ELF-1 (cell line): ENCODE measurements at regions not wholly inside any gene's neighbourhood (a gene's known extent, or its start where the extent isn't known, plus 50 kb on each side); places are given as distances from the start of the nearest gene placed in this dataset.
"Not testable (repeated sequence)": the region's sequence is repeated elsewhere in the genome, so short reads cannot be mapped to it uniquely, and the experiment has no call there.

ENCODE experiments used
- DNase-seq: peaks from one replicate; pipeline ENCODE4 v3.0.0-alpha.2; 2016; ENCODE audit warnings: low read depth, low spot score

DNA sequence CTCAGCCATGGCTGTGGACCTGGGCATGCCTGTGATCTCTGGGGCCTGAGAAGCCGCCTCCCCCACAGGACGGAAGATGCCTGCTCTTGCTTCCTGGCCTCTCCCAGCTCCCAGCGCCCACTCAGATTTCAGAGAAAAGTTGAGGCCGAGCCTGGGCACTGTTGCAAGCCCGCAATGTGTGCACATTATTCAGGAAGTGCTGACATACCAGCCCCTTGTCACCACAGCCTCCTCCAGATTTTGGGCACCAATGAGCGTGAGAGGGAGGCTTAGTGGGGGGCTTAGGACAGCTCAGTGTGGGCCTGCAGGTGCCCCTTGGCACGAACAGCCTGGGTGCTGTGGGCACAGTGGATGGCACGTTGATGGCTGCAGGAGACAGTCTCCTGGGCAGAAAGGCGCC lies 1400.9 kb upstream of the ALCAM start:
- DNase-seq = no peak

DNA sequence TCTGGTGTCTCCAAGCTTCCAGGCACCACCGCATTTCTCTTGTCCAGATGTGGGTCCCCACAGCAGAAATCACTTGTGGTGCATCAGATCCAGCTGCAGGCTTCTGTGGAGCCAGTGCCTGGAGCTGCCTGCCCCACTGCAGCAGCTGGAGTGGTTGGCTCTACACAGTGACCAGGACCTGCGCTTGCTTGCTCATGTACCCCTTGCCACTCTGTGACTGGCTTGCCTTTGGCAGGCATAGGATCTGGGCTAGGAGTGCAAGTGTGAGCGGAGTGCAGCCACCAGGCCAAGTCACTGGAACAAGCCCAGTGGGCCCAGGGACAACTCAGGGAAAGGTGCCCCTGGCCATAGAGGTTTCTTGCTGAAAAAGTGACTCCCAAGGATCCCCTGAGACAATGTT lies 1400.0 kb upstream of the ALCAM start:
- DNase-seq = no peak

DNA sequence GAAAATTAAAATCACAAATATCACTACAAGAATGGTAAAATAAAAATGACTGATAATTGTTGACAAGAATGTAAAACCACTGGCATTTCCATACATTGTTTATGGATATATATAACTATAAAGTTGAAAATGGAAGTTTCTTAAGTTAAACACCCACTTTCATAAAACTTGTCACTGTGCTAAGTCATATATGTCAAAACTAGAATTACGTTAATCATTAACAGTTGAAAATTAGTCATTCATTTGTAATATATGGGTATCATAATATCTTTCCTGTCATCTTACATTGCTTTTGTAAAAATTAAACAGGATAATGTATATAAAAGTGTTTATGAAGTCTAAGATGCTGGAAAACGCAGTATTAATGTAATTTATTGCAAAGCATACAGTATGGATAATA lies 1398.6 kb upstream of the ALCAM start:
- no peak for DNase-seq

DNA sequence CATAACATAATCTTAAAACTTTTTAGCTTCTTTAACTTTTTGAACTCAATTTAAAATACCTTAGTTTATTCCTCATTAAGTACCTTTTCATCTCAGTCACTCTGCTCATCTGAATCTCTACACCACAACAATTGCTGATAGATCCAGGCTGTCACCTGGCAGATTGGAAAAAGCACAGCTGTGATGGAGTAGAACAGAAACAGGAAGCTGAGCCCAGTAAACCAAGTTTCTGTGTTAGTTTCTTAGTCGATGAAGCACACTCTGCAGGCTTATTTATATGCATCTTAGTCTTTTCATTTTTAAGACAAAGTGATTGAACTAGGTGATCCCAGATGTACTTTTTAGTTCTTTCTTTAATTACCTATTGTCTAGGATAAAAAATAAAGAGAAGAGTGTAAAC lies 1398.0 kb upstream of the ALCAM start:
- DNase-seq = no peak

DNA sequence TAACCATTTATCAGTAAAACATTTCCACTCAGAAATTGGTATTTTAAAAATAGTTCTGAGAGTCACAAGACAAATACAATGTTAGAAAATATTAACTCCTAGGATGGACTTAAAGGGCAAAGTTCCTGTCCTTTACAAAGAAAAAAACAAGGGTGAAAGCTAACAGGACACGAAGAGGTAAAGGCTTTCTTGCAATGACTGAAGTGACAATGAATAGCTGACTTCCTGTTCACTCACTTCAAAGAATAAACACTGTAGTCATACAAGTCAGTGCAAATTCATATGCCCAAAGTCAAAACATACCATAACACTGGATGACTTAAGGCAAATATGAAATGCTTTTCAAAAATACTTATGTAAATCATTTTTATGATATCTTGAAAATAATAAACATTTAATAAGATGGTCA lies 1389.8 kb upstream of the ALCAM start:
- DNase-seq = no peak

DNA sequence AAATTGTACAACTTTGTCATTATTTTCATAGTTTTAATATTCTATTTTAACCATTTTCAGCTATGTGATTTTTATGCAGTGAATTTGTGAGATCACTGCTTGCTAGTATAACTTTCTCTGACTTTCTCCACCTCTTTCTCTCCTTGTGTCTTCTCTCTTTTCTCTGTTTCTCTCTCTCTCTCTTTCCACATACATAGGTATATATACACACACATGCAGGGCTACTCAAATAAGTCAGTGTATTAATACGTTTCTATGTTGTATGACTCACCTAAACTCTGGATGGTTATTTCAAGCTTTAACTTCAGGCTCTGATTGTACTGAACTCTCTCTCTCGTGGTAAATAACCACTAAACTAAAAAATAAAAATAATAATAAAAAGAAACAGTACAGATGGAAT lies 1389.3 kb upstream of the ALCAM start:
- DNase-seq = no peak

DNA sequence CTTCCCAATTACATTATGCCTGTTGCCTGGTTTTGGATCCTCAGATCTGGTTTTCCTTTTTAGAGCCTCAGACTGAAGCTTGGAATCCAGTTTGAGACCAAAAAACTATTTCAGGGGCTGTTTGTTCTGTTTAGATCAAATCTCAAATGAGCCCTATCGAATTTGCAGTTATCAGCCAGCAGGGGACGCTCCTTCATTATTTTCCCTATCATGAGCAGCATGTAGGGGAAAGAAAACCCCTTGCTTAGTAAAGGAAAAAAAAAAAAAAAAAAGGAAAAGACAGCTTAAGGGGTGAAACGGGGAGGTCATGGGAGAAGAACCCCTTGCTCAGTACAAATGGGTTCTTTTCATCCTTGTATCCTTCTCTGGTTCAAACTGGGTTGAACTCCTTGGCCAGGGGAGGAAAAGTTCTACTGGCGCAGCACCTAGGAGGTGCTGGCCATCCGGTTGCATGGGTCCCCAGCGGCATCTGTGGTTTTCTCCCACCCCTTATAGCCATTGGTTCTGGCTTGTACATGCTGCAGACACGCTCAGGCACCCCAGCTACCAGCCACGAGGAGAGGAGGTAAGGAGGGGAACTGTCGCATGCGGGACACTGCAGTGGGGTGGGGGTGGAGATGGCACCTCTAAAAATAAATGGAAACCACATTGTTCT lies 1375.1 kb upstream of the ALCAM start:
- DNase-seq = peak; percentile 25

DNA sequence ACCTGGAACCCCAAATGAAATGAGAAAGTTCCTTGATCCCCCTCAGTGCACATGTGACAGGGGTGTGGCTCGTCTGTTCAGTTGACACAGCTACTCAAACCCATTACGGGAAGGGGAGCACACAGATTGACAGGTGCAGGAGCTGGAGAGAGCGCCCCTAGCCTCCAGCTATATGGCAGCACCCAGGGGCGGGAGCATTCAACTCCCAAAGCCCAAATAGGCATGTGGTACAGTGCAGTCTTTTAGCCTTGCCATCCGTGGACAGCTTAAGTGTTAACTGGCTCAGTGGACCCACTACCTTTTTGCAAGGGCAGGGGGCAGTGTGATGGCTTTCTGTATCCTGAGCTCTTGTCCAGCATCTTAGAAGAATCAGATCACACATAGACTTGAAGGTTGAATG lies 1374.2 kb upstream of the ALCAM start:
- DNase-seq = no peak

DNA sequence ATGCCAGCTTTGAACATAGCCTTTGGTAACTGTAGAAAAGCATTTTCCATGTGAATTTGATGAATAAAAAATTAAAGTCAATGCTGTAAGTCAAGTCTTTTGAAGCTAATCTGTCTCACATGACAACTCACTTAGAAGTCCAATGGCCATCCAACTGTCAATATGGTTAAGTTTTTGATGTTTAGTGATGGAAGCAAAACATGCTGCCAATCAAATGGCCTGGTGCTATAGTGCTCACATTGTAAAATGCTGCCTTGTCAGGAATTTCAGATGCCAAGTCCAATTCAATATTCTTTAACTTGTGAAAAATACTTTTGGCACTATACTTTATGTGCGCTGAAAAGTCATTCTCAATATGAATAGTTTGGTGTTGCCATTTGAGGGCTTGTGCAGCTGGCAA lies 1361.8 kb upstream of the ALCAM start:
- no peak for DNase-seq

DNA sequence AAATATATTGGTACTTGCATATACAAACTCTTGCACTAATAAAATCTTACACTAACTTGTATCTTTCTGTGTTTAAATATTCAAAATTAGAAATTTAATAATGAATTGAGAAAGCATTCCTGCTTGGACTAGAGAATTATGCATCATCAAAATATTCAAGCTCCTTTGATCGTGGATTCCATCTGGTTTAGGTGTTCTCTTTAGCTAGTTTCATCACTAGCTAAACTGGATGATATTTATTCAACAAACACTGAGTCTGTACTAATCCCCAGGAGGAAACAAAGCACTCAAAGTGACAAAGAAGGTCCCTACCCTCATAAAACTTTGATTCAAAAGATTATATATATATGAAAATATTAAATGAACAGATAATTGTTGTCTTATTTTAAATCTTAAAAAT lies 1360.9 kb upstream of the ALCAM start:
- DNase-seq = no peak

DNA sequence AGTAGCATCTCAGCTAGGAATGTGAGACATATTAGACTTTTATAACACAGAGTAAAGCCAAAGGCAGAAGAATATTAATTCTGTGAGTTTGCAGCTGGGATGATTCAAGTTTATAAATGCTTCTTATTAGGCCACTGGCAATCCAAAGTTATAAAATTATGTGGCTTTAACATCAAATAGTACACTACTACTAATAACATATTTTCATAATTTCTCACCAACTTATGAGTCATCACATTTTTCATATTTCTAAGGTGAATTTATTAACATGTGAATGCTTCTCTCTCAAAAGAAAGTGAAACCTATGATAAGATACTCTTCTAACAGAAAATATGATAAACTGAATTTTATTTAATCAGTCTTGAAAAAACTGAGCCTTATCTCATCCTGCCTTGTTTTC lies 1348.2 kb upstream of the ALCAM start:
- DNase-seq = no peak

DNA sequence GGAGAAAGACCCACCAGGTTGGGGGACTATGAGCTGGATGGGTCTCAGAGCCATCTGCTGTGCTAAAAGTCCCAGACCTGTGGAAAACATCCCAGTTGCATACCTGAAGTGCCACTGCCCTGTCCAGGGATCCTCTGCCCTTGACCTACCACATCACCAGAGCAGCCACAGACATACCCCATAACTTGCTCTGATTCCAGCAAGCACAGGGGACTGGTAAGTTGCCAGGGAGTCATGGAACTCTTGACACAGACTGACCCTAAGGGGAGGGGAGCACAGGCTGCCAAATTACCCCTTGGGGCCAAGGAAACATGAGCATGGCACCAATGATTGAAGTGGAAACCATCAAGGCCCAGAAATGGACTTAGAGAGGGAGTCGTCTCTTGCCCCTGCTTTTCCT lies 1335.1 kb upstream of the ALCAM start:
- DNase-seq = no peak

DNA sequence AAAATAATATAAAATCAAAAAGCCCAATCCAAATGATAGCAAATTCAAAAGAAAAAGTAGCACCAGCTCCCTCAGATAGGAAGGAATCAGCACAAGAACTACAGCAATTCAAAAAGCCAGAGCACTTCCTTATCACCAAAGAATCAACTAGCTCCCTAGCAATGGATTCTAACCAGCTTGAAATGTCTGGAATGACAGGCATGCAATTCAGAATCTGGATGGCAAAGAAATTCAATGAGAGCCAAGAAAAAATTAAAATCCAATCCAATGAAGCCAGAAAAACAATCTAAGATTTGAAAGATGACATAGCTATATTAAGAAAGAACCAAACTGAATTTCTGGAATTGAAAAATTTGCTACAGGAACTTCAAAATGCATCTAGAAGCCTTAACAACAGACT lies 1334.4 kb upstream of the ALCAM start:
- peak; percentile 8 for DNase-seq

DNA sequence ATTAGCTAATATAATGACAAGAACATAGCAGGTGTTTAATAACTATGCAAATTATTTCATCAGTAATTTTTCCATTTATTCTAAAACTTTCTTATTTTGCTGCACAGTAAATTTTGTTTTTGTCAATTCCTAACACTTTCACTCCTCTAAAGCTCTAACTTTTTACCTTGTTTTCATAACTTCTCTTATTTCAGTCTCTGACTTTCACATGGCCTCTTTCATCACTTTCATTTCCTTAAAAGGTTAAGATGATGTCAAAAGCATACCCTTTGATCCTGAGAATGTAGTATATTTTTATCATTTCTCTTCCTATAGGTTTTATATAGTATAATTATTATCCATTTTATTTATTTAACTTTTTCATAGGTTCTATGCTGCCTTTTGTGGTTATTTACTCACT lies 1325.8 kb upstream of the ALCAM start:
- no peak for DNase-seq

DNA sequence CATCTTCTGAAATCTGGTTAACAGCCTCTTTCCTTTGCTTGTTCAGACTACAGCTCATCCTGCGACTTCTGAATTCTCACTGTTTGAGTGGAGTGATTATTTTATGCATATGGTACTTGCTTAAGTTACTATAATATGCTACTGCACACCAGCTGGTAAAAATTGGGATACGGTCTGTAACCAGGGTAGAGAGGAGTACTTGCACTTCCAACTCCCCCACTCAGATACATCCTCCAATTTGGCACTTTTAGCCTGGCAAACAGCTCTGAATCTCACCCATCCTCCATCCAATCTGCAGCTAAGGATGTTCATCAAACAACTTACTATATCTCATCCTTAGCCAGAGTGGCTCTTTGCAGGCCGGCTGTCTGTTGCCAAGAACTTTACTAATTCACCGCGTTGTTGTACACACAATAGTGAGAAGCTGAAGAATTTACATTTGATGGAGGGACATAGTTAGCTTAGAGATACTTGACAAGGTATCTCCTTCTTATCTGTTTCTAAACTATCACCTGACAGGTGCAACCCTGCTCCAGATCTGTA lies 1323.6 kb upstream of the ALCAM start:
- not testable (repeated sequence) for DNase-seq

DNA sequence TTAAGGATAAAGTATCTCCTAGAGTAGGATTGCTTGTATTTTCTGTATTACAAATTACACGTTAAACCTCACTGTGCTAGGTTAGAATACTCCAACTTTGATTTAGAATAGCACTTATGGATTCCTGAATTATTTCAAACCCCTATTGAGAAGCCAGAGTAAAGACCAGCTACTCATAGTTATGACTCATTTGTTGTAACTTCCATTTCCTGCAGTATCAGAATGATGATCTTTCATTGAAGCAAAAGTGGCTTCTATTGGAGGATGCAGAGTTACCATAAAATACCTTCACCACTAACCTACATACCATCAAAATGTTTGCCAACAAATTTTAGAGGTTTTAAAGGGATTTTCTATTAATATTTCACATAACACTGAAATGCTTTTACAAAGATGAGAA lies 1322.7 kb upstream of the ALCAM start:
- DNase-seq = no peak

DNA sequence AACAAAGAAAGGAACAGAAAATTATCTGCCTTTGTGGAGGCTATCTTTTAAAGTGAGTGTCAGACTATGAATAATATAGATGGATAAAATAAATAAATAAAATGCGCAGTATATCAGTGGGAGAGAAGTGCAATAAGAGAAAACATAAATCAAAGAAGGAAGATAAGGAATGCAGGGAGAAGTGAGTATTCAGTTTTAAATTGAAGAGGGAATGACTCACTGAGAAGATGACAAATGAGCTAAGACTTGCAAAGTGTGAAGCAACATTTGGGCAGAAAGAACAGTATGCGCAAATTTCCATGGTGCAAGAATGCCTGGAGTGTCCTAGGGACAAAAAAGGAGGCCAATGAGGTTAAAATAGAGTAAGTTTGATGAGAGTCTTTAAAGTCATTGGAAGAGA lies 1300.1 kb upstream of the ALCAM start:
- no peak for DNase-seq

DNA sequence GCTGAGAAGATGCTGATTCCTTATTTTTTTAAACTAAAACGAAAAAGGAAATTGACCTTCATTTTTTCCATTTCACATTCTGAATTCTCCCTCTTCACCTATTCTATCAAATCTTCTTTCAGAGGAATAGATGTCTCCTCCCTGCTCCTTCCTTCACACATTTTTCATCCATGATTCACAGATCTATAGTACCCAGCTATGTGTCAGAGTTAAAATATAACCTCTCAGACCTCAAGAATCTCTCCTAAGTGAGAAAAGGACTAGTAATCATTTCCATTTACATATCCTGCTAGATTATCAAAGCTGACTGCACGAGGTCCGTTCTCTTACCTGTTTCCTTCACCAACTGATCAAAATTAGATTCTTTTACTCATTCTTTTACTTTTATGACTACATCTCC lies 1297.6 kb upstream of the ALCAM start:
- DNase-seq = no peak

DNA sequence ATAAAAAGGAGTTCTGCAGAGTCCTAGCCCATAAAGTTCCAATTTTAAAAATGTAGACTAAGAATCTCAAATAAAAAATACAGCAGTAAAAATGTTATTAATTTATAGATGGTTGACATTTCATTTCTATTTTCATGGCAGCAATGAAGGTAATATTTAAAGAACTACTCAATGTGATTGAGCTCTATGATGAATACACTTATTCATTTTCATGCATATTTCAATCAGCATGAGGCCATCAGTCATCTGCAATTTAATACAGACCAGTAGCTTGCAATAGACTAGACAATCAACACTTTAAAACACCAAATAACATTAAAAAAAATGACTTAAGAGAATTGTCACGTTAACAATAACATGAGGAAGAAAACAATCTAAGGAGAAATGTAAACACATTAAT lies 1295.8 kb upstream of the ALCAM start:
- DNase-seq = no peak

DNA sequence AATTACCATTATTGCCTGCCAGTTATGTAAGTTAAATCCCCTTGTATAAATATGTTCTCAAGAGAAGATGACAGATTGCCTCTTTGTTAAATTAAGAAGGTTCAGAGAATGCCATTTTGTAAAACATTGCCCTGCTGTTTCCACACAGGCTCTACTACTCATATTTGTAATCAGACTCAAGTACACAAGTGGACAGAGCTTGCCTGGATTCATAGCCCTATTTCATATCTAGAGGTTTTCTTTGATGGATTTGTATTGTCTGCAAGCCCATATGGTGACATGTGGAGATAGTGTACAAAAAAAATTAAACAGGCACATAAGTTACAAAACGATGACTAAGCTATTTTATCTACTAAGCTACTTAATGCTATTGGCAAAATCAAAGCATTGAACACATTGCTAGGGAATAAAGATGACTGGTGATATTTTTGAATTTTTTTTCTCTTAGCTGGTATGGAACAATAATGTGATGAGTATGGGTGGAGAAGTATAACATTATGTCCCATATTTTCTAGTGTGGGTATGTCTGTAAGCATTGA lies 1286.6 kb upstream of the ALCAM start:
- DNase-seq = no peak

DNA sequence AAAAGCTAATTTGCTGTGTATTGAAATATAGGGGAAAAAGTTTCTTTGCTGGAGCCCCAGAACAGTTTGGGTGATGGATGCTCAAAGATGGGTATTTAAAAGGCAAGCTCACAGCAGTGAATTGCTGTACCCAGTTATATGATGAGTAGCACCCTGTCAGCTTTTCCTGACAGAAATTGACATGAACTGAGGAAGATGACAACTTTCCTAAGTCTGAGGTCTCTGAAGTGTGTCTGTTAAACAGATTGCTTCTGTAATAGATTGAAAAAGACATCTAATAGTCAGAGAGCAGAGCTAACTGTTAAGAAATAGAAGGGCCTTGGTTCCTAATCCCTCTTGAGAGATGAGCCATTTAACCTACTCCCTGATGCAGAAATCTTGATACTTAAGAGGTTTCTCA lies 1278.0 kb upstream of the ALCAM start:
- no peak for DNase-seq

DNA sequence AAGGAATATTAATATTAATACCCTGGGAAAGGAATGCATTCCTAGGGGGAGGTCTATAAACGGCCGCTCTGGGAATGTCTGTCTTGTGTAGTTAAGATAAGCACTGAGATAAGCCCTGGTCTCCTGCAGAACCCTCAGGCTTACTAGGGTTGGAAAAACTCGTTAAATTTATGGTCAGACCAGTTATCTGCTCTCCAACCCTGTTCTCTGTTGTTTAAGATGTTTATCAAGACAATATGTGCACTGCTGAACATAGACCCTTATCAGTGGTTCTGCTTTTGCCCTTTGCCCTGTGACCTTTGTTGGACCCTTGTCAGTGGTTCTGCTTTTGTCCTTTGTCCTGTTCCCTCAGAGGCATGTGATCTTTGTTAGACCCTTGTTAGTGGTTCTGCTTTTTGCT lies 1276.7 kb upstream of the ALCAM start:
- DNase-seq = not testable (repeated sequence)

DNA sequence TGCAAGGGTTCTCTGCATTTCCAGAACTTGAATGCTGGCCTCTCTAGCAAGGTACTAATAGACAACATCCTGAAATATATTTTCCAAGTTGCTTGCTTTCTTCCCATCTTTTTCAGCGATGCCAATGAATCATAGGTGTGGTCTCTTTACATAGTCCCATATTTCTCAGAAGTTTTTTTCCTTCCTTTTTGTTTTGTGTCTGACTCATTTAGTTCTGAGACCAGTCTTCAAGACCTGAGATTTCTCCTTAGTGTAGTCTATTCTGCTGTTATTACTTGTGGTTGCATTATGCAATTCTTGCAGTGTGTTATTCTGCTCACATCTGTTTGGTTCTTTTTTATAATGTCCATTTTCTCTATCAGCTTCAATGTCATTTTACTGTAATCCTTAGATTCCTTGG lies 1265.0 kb upstream of the ALCAM start:
- DNase-seq = no peak

DNA sequence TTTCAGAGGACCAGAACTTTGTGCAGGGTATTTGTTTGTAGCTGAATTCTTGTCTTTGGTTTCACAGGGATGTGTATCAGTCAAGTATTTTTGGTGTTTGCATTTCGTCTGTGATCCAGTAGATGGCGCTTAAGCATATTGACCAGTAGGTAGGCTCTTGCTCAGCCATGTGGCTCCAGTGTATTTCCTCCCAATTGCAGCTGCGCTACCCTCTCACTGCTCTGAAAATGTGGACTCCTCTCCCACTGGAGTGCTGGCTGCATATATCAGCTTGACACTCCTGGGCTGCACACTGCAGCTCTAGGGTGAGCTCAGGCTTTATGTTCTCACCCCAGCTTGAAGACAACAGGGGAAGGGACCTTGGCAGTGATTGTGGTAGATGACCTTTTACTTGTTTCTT lies 1264.3 kb upstream of the ALCAM start:
- peak; percentile 66 for DNase-seq
